HEK293 (cell line): ENCODE measurements at regions not wholly inside any gene's neighbourhood (a gene's known extent, or its start where the extent isn't known, plus 50 kb on each side); places are given as distances from the start of the nearest gene placed in this dataset.

ENCODE experiments used
- CTCF ChIA-PET: fragments of 350-600 bp; formaldehyde crosslinking; extraction: SDS; loops from one replicate; lab custom pipeline; 2021; ENCODE audit warnings: antibody characterized with exemption; lab: Yijun Ruan, JAX
- POLR2A ChIA-PET: fragments of 300-600 bp; formaldehyde crosslinking; extraction: SDS; loops from one replicate; lab custom pipeline; 2020; ENCODE audit warnings: antibody characterized with exemption, inconsistent platforms; lab: Yijun Ruan, JAX
- H3K27ac ChIP-seq: fragments of 200-500 bp; sonication (Bioruptor generic); 2 replicates; pipeline ENCODE4 v1.5.1; 2014; ENCODE audit warnings: low read depth, low read length, control low read depth, inconsistent platforms; ENCODE audit errors: extremely low read depth
- H3K36me3 ChIP-seq, 2 experiments: fragments of 200-500 bp in 1 of 2; sonication (Bioruptor generic) in 1 of 2; 1 replicate in 1 of 2; 2 replicates in 1 of 2; pipeline ENCODE4 v1.5.1; 2014 to 2017; ENCODE audit warnings: inconsistent platforms in 2 of 2, low read length in 2 of 2; ENCODE audit not compliant: control insufficient read depth in 2 of 2, insufficient read depth in 1 of 2
- H3K4me1 ChIP-seq: fragments of 200-500 bp; sonication (Bioruptor generic); 2 replicates; pipeline ENCODE4 v1.5.1; 2014; ENCODE audit warnings: mild to moderate bottlenecking, low read length, inconsistent platforms; ENCODE audit not compliant: control insufficient read depth, insufficient read depth
- H3K4me3 ChIP-seq: 2 replicates; pipeline ENCODE4 v1.5.1; 2011; ENCODE audit warnings: low read depth, mild to moderate bottlenecking, control low read depth, low read length, moderate library complexity
- H3K9me3 ChIP-seq: fragments of 200-500 bp; sonication (Bioruptor generic); 2 replicates; pipeline ENCODE4 v1.5.1; 2014; ENCODE audit warnings: low read depth, low read length, inconsistent platforms; ENCODE audit not compliant: control insufficient read depth, insufficient read depth
- EGR2 ChIP-seq: fragments of 450-650 bp; formaldehyde crosslinking; IDR thresholded peaks from 2 replicates; pipeline ENCODE4 v1.5.1; 2016; ENCODE audit warnings: low read depth, missing biosample characterization, missing genetic modification characterization
- INSM2 ChIP-seq: fragments of 450-650 bp; formaldehyde crosslinking; IDR thresholded peaks from 2 replicates; pipeline ENCODE4 v1.5.1; 2016; ENCODE audit warnings: missing biosample characterization, missing genetic modification characterization
- SALL2 ChIP-seq: fragments of 450-650 bp; formaldehyde crosslinking; IDR thresholded peaks from 2 replicates; pipeline ENCODE4 v1.5.0; 2017; ENCODE audit warnings: missing biosample characterization, mild to moderate bottlenecking, missing genetic modification characterization, borderline replicate concordance
- YY2 ChIP-seq: fragments of 450-650 bp; formaldehyde crosslinking; IDR thresholded peaks from 2 replicates; pipeline ENCODE4 v1.5.1; 2016; ENCODE audit warnings: missing biosample characterization, missing genetic modification characterization
- ZBTB17 ChIP-seq: fragments of 450-650 bp; formaldehyde crosslinking; IDR thresholded peaks from 2 replicates; pipeline ENCODE4 v1.5.1; 2016; ENCODE audit warnings: missing biosample characterization, missing genetic modification characterization
- ZFHX2 ChIP-seq: fragments of 450-650 bp; formaldehyde crosslinking; conservative IDR thresholded peaks from 2 replicates; pipeline ENCODE4 v1.5.1; 2016; ENCODE audit warnings: missing biosample characterization, missing genetic modification characterization
- ZNF530 ChIP-seq: fragments of 450-650 bp; formaldehyde crosslinking; IDR thresholded peaks from 2 replicates; pipeline ENCODE4 v1.5.1; 2016; ENCODE audit warnings: low read depth, missing biosample characterization, missing genetic modification characterization
- ZNF600 ChIP-seq: fragments of 450-650 bp; formaldehyde crosslinking; IDR thresholded peaks from 2 replicates; pipeline ENCODE4 v1.5.1; 2016; ENCODE audit warnings: missing biosample characterization, missing genetic modification characterization
- ZNF610 ChIP-seq: fragments of 450-650 bp; formaldehyde crosslinking; IDR thresholded peaks from 2 replicates; pipeline ENCODE4 v1.5.1; 2016; ENCODE audit warnings: missing biosample characterization, missing genetic modification characterization, borderline replicate concordance
- ZNF629 ChIP-seq: fragments of 450-650 bp; formaldehyde crosslinking; IDR thresholded peaks from 2 replicates; pipeline ENCODE4 v1.5.1; 2017; ENCODE audit warnings: missing biosample characterization, missing genetic modification characterization
- ZNF76 ChIP-seq: fragments of 450-650 bp; formaldehyde crosslinking; IDR thresholded peaks from 2 replicates; pipeline ENCODE4; 2016; ENCODE audit warnings: low read depth, missing biosample characterization, missing genetic modification characterization, borderline replicate concordance
- ZNF830 ChIP-seq: fragments of 450-650 bp; IDR thresholded peaks from 2 replicates; pipeline ENCODE4 v1.5.0; 2018; ENCODE audit warnings: missing biosample characterization, missing genetic modification characterization, low read depth, mild to moderate bottlenecking, moderate library complexity
- TF ChIP-seq, protein P1 (sequence below): fragments of 450-650 bp; formaldehyde crosslinking; IDR thresholded peaks from 2 replicates; pipeline ENCODE4 v1.5.1; 2016; ENCODE audit warnings: missing biosample characterization, missing genetic modification characterization, borderline replicate concordance
- TF ChIP-seq, protein P2 (sequence below): fragments of 450-650 bp; IDR thresholded peaks from 2 replicates; pipeline ENCODE4 v1.5.1; 2018; ENCODE audit warnings: missing biosample characterization, missing genetic modification characterization
- TF ChIP-seq, protein P3 (sequence below): fragments of 450-650 bp; formaldehyde crosslinking; IDR thresholded peaks from 2 replicates; pipeline ENCODE4 v1.5.1; 2016; ENCODE audit warnings: missing biosample characterization, missing genetic modification characterization

DNA sequence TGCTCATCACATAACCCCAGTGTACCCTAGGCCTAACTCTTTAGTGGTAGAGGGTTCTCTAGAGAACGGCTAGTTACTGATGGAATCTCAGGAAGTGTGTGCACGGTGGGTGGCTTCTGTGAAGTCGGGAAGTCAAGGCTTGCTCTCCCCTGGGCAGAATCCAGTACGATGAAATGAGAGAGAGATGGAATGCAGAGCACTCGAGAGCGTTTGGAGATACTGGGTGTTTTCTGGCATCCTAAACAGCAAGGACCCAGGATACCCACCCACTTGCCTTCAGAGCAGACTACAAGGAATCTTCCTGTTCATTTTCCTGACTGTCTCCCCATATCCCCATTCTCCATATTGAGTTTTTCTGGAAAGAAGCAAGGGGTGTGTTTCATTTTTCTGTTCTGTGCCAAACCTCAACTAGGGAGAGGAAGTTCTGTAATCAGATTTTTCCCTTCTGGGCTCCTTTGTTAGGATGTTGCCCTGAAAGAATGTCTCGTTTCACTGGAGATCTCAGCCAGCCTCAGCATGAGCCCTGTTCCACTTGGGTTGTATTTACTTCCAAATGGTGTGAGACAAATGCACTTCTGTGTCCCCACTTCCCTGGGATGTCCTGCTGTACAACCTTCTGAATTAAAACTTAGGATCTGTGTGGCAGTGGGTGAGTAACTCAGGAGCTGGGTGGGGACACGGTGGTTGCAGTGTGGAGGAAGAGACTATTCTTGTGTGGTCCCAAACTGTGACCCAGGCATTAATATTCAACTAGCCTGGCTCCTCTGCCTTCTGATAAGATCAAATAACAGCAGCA is 108.9 kb upstream of the SPRY4 start:
- Histone ChIP-seq H3K27ac (no peak overlapping the region), H3K36me3 (no peaks in the 10 kb centered on the region), H3K9me3 (no peaks in the 10 kb centered on the region), H3K4me3 (no peak overlapping the region), H3K4me1 (peaks cover 4% of the 10 kb centered on the region; the same call in 1 of the 2 replicates)
- POLR2A ChIA-PET = no interaction called here
- TF ChIP-seq ZNF830 (no peak), ZBTB17 (tag by site-specific recombination) (no peak), SALL2 (tag by site-specific recombination) (no peak), ZNF629 (tag by site-specific recombination) (no peak), EGR2 (tag by site-specific recombination) (no peak), ZNF76 (tag by site-specific recombination) (no peak), ZFHX2 (no peak), INSM2 (no peak), YY2 (tag by site-specific recombination) (no peak)
- TF ChIP-seq, protein P1, sequence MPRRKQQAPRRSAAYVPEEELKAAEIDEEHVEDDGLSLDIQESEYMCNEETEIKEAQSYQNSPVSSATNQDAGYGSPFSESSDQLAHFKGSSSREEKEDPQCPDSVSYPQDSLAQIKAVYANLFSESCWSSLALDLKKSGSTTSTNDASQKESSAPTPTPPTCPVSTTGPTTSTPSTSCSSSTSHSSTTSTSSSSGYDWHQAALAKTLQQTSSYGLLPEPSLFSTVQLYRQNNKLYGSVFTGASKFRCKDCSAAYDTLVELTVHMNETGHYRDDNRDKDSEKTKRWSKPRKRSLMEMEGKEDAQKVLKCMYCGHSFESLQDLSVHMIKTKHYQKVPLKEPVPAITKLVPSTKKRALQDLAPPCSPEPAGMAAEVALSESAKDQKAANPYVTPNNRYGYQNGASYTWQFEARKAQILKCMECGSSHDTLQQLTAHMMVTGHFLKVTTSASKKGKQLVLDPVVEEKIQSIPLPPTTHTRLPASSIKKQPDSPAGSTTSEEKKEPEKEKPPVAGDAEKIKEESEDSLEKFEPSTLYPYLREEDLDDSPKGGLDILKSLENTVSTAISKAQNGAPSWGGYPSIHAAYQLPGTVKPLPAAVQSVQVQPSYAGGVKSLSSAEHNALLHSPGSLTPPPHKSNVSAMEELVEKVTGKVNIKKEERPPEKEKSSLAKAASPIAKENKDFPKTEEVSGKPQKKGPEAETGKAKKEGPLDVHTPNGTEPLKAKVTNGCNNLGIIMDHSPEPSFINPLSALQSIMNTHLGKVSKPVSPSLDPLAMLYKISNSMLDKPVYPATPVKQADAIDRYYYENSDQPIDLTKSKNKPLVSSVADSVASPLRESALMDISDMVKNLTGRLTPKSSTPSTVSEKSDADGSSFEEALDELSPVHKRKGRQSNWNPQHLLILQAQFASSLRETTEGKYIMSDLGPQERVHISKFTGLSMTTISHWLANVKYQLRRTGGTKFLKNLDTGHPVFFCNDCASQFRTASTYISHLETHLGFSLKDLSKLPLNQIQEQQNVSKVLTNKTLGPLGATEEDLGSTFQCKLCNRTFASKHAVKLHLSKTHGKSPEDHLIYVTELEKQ = no peak
- TF ChIP-seq, protein P2, sequence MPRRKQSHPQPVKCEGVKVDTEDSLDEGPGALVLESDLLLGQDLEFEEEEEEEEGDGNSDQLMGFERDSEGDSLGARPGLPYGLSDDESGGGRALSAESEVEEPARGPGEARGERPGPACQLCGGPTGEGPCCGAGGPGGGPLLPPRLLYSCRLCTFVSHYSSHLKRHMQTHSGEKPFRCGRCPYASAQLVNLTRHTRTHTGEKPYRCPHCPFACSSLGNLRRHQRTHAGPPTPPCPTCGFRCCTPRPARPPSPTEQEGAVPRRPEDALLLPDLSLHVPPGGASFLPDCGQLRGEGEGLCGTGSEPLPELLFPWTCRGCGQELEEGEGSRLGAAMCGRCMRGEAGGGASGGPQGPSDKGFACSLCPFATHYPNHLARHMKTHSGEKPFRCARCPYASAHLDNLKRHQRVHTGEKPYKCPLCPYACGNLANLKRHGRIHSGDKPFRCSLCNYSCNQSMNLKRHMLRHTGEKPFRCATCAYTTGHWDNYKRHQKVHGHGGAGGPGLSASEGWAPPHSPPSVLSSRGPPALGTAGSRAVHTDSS (tag by site-specific recombination) = no peak
- CTCF ChIA-PET = interaction anchor here (0.8 kb wide), 1 partner anchor 12 kb away, joined by 3 read pairs; no protein-coding TSS in a partner anchor

- no peak overlapping the region for H3K4me3 ChIP-seq
- no peaks in the 10 kb centered on the region for H3K9me3 ChIP-seq
- TF ChIP-seq, protein P3, sequence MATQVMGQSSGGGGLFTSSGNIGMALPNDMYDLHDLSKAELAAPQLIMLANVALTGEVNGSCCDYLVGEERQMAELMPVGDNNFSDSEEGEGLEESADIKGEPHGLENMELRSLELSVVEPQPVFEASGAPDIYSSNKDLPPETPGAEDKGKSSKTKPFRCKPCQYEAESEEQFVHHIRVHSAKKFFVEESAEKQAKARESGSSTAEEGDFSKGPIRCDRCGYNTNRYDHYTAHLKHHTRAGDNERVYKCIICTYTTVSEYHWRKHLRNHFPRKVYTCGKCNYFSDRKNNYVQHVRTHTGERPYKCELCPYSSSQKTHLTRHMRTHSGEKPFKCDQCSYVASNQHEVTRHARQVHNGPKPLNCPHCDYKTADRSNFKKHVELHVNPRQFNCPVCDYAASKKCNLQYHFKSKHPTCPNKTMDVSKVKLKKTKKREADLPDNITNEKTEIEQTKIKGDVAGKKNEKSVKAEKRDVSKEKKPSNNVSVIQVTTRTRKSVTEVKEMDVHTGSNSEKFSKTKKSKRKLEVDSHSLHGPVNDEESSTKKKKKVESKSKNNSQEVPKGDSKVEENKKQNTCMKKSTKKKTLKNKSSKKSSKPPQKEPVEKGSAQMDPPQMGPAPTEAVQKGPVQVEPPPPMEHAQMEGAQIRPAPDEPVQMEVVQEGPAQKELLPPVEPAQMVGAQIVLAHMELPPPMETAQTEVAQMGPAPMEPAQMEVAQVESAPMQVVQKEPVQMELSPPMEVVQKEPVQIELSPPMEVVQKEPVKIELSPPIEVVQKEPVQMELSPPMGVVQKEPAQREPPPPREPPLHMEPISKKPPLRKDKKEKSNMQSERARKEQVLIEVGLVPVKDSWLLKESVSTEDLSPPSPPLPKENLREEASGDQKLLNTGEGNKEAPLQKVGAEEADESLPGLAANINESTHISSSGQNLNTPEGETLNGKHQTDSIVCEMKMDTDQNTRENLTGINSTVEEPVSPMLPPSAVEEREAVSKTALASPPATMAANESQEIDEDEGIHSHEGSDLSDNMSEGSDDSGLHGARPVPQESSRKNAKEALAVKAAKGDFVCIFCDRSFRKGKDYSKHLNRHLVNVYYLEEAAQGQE (tag by site-specific recombination) = peak; percentile 83
- TF ChIP-seq ZNF610 (tag by site-specific recombination) = no peak
- TF ChIP-seq ZNF530 (tag by site-specific recombination) = no peak
- no peak for TF ChIP-seq ZNF600 (tag by site-specific recombination)
- TF ChIP-seq, all 188 proteins: peak for 1
- ChIA-PET POLR2A (no interaction called here), CTCF (interaction anchor here (0.8 kb wide), 1 partner anchor 11 kb away, joined by 3 read pairs; no protein-coding TSS in a partner anchor)
- Histone ChIP-seq H3K4me1 (peaks cover 4% of the 10 kb centered on the region; the same call in 1 of the 2 replicates), H3K27ac (no peak overlapping the region), H3K36me3 (no peaks in the 10 kb centered on the region)
These were observed 108.1 kb upstream of the SPRY4 start for GRCh38 chr5:142432961-142433360.
